WTC11 (cell line): ENCODE measurements at regions not wholly inside any gene's neighbourhood (a gene's known extent, or its start where the extent isn't known, plus 50 kb on each side); places are given as distances from the start of the nearest gene placed in this dataset.

Source experiments
- ATAC-seq: fragments of 200-7000 bp; cut with Tn5 transposase; 2 replicates; pipeline ENCODE4 v1.10.0; 2021; ENCODE audit warnings: mild to moderate bottlenecking, moderate library complexity
- CTCF ChIA-PET: fragments of 300-600 bp; sonication (Branson Sonifier 250); formaldehyde crosslinking; loops from one replicate; lab custom pipeline; 2021; ENCODE audit warnings: antibody characterized with exemption; lab: Charles Lee
- POLR2A ChIA-PET: fragments of 350-600 bp; sonication (Branson Sonifier 250); formaldehyde crosslinking; loops from one replicate; lab custom pipeline; 2021; ENCODE audit warnings: antibody characterized with exemption; lab: Charles Lee
- DNase-seq: peaks from one replicate; pipeline ENCODE4 v3.0.0; 2021; ENCODE audit warnings: low spot score
- H3K27ac Mint-ChIP-seq: 2 replicates; pipeline ENCODE4 v1.8.0; 2021; ENCODE audit warnings: mixed read lengths
- H3K27me3 Mint-ChIP-seq: 2 replicates; pipeline ENCODE4 v1.8.0; 2021; ENCODE audit warnings: low read depth, mild to moderate bottlenecking, moderate library complexity, mixed read lengths
- H3K36me3 Mint-ChIP-seq: 2 replicates; pipeline ENCODE4 v1.8.0; 2021; ENCODE audit warnings: mixed read lengths
- H3K4me1 Mint-ChIP-seq: 2 replicates; pipeline ENCODE4 v1.8.0; 2022; ENCODE audit warnings: mixed read lengths
- H3K4me3 Mint-ChIP-seq: 2 replicates; pipeline ENCODE4 v1.8.0; 2021; ENCODE audit warnings: mild to moderate bottlenecking, moderate library complexity, mixed read lengths
- H3K9me3 Mint-ChIP-seq: 2 replicates; pipeline ENCODE4 v1.8.0; 2021; ENCODE audit warnings: mixed read lengths
- AR ChIP-seq: fragments of 250-450 bp; sonication (Bioruptor Pico); IDR thresholded peaks from 2 replicates; pipeline ENCODE4 v1.9.0; 2021; ENCODE audit warnings: mild to moderate bottlenecking
- ARID4B ChIP-seq: sonication (generic); formaldehyde crosslinking; IDR thresholded peaks from 2 replicates; pipeline ENCODE4 v1.8.0; 2023; ENCODE audit warnings: missing genetic modification reagents, mild to moderate bottlenecking, borderline replicate concordance
- CBFB ChIP-seq: sonication (generic); formaldehyde crosslinking; IDR thresholded peaks from 2 replicates; pipeline ENCODE4 v1.8.1; 2022; ENCODE audit warnings: mild to moderate bottlenecking, low read depth, missing genetic modification reagents
- CTCF ChIP-seq: fragments of 200-600 bp; IDR thresholded peaks from 2 replicates; pipeline ENCODE4 v1.8.0; 2022; ENCODE audit warnings: antibody characterized with exemption
- ERG ChIP-seq: fragments of 250-450 bp; sonication (Bioruptor Pico); IDR thresholded peaks from 2 replicates; pipeline ENCODE4 v1.8.0; 2021; ENCODE audit warnings: mild to moderate bottlenecking
- GRHL2 ChIP-seq: fragments of 250-450 bp; sonication (Bioruptor Pico); IDR thresholded peaks from 2 replicates; pipeline ENCODE4 v1.8.0; 2022; ENCODE audit warnings: mild to moderate bottlenecking, moderate library complexity; ENCODE audit not compliant: insufficient replicate concordance, severe bottlenecking
- IRF2 ChIP-seq: sonication (generic); formaldehyde crosslinking; IDR thresholded peaks from 2 replicates; pipeline ENCODE4 v1.8.0; 2022; ENCODE audit warnings: low read depth, missing genetic modification reagents, borderline replicate concordance
- MAX ChIP-seq: sonication (generic); formaldehyde crosslinking; IDR thresholded peaks from 2 replicates; pipeline ENCODE4 v1.8.0; 2022; ENCODE audit warnings: mild to moderate bottlenecking, missing genetic modification reagents
- NR1H2 ChIP-seq: sonication (generic); formaldehyde crosslinking; IDR thresholded peaks from 2 replicates; pipeline ENCODE4 v1.9.0; 2021; ENCODE audit warnings: mild to moderate bottlenecking, moderate library complexity, missing genetic modification reagents
- NR3C1 ChIP-seq: sonication (generic); formaldehyde crosslinking; conservative IDR thresholded peaks from 2 replicates; pipeline ENCODE4 v1.8.1; 2023; ENCODE audit warnings: low read depth, mild to moderate bottlenecking, missing genetic modification reagents
- PRDM15 ChIP-seq: sonication (generic); formaldehyde crosslinking; IDR thresholded peaks from 2 replicates; pipeline ENCODE4 v1.8.0; 2022; ENCODE audit warnings: missing genetic modification reagents
- PREB ChIP-seq: sonication (generic); formaldehyde crosslinking; IDR thresholded peaks from 2 replicates; pipeline ENCODE4 v1.8.1; 2022; ENCODE audit warnings: mild to moderate bottlenecking, missing genetic modification reagents, moderate library complexity, borderline replicate concordance
- ZNF219 ChIP-seq: sonication (generic); formaldehyde crosslinking; IDR thresholded peaks from 2 replicates; pipeline ENCODE4 v1.8.0; 2023; ENCODE audit warnings: missing genetic modification reagents, mild to moderate bottlenecking, borderline replicate concordance
- ZNF263 ChIP-seq: sonication (generic); formaldehyde crosslinking; IDR thresholded peaks from 2 replicates; pipeline ENCODE4 v1.8.1; 2022; ENCODE audit warnings: low read depth, mild to moderate bottlenecking, moderate library complexity, missing genetic modification reagents
- ZNF281 ChIP-seq: sonication (generic); formaldehyde crosslinking; IDR thresholded peaks from 2 replicates; pipeline ENCODE4 v1.8.0; 2023; ENCODE audit warnings: mild to moderate bottlenecking, missing genetic modification reagents
- ZNF317 ChIP-seq: sonication (generic); formaldehyde crosslinking; IDR thresholded peaks from 2 replicates; pipeline ENCODE4 v1.8.1; 2023; ENCODE audit warnings: low read depth, mild to moderate bottlenecking, moderate library complexity, missing genetic modification reagents, borderline replicate concordance

GRCh38 chr12:28709986-28710685 lies 438.9 kb upstream of the FAR2 start (continued):
- TF ChIP-seq AR (CRISPR knock-in tag) (no peak), CBFB (no peak)
- TF ChIP-seq, all 79 proteins: peak for 0

GRCh38 chr12:28710882-28711281 lies 438.2 kb upstream of the FAR2 start:
- ChIA-PET CTCF (no interaction called here), POLR2A (no interaction called here)
- no peak for ATAC-seq
- Mint-ChIP-seq H3K9me3 (peaks cover 6% of the 10 kb centered on the region; the same call in 1 of the 2 replicates), H3K4me1 (no peaks in the 10 kb centered on the region), H3K27me3 (no peaks in the 10 kb centered on the region), H3K4me3 (no peak overlapping the region), H3K27ac (no peak overlapping the region), H3K36me3 (no peaks in the 10 kb centered on the region)
- DNase-seq: no peak
- TF ChIP-seq ZNF281 (CRISPR knock-in tag) (no peak), ARID4B (CRISPR knock-in tag) (no peak), NR1H2 (no peak), PREB (CRISPR knock-in tag) (no peak), MAX (no peak), CTCF (no peak), GRHL2 (CRISPR knock-in tag) (no peak), IRF2 (CRISPR knock-in tag) (no peak), ZNF219 (CRISPR knock-in tag) (no peak), PRDM15 (no peak), ZNF263 (CRISPR knock-in tag) (no peak), ZNF317 (CRISPR knock-in tag) (no peak), NR3C1 (no peak), ERG (CRISPR knock-in tag) (no peak)
